ENCODE measurements at regions not wholly inside any gene's neighbourhood (a gene's known extent, or its start where the extent isn't known, plus 50 kb on each side); places are given as distances from the start of the nearest gene placed in this dataset.

GRCh38 chr6:78188891-78189290 lies 536.1 kb downstream of the MEI4 start (continued):
- no peak for TF ChIP-seq CTCF (conservative IDR thresholded peaks at IDR 0.05; ENCODE audit: low read depth in 2 of 2)
- no peak for TF ChIP-seq ETS1 (IDR thresholded peaks at IDR 0.05)
- TF ChIP-seq POLR2AphosphoS5 (IDR thresholded peaks at IDR 0.05; ENCODE audit: low read depth) = no peak
- no peak for TF ChIP-seq CREB1 (CRISPR knock-in tag; IDR thresholded peaks at IDR 0.05; ENCODE audit: low read depth)
- TF ChIP-seq REST (IDR thresholded peaks at IDR 0.05; ENCODE audit: unreplicated experiment) = no peak
- TF ChIP-seq JUNB (IDR thresholded peaks at IDR 0.05; ENCODE audit: unreplicated experiment) = no peak
- TF ChIP-seq NANOG (IDR thresholded peaks at IDR 0.05; ENCODE audit: borderline replicate concordance) = no peak
- no peak for TF ChIP-seq STAT1 (IDR thresholded peaks at IDR 0.05; ENCODE audit: unreplicated experiment)

GRCh38 chr6:78192057-78192456 lies 539.2 kb downstream of the MEI4 start:
- peaks cover 7% of the 10 kb centered on the region for H3K4me1 Mint-ChIP-seq
- Histone ChIP-seq H2AFZ (no peak overlapping the region), H3K27me3 (ENCODE audit: insufficient read depth) (peaks cover 83% of the 10 kb centered on the region), H3K4me3 (no peak overlapping the region), H3K27ac (ENCODE audit: low read depth) (no peak overlapping the region), H3F3A (replicated peaks; ENCODE audit: low read depth) (no peaks in the 10 kb centered on the region), H3K36me3 (ENCODE audit: insufficient read depth) (no peaks in the 10 kb centered on the region), H3K4me2 (no peak overlapping the region), H3K4me1 (ENCODE audit: insufficient read depth) (no peaks in the 10 kb centered on the region), H4K20me1 (replicated peaks; ENCODE audit: insufficient read depth) (peaks cover 16% of the 10 kb centered on the region), H3K79me2 (replicated peaks; ENCODE audit: insufficient read depth) (no peaks in the 10 kb centered on the region), H3K9me2 (ENCODE audit: insufficient read depth) (no peaks in the 10 kb centered on the region)
- TF ChIP-seq JUNB (IDR thresholded peaks at IDR 0.05; ENCODE audit: unreplicated experiment) (no peak), POLR2AphosphoS5 (IDR thresholded peaks at IDR 0.05; ENCODE audit: low read depth) (peak; percentile 34; the same call in 1 of the 2 replicates)
- peaks cover 26% of the 10 kb centered on the region for H3K36me3 Mint-ChIP-seq (ENCODE audit: low read depth)
- DNase-seq (ENCODE audit: low spot score) (peak; percentile 82), ATAC-seq (peak; percentile 96)
- H3K27ac Mint-ChIP-seq = no peak overlapping the region
- H3K4me3 Mint-ChIP-seq = no peak overlapping the region
- H3K27me3 Mint-ChIP-seq (ENCODE audit: insufficient read depth, low read depth, poor library complexity) = peaks cover 64% of the 10 kb centered on the region
- peaks cover 37% of the 10 kb centered on the region for H3K9me3 Mint-ChIP-seq

All from GM23338 (cell line).